ENCODE measurements at regions not wholly inside any gene's neighbourhood (a gene's known extent, or its start where the extent isn't known, plus 50 kb on each side); places are given as distances from the start of the nearest gene placed in this dataset.

DNA sequence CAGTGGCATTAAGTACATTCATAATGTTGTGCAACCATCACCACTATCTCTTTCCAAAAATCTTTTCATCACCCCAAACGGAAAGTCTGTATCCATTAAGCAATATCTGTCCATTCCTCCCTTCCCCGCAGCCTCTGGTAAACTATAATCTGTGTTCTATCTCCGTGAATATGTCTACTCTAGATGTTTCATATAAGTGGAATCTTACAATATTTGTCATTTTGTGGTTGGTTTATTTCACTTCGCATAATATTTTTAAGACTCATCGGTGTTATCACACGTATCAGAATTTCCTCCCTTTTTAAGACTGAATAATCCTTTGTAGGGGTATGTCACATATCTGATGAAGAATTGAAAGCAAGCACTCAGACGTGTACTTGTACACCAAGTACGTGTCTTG, 86.0 kb upstream of the FGFR2 start:
- Histone ChIP-seq H4K20me1 (ENCODE audit: control insufficient read depth, insufficient read depth) (no peaks in the 10 kb centered on the region), H3K4me1 (ENCODE audit: control insufficient read depth, insufficient read depth, low read length) (peaks cover 3% of the 10 kb centered on the region; the same call in 1 of the 2 replicates), H3K27me3 (replicated peaks in 1 of 2; ENCODE audit: control insufficient read depth in 2 of 2, insufficient read depth in 2 of 2, low read length in 1 of 2) (no peaks in the 10 kb centered on the region; a peak in 1 of 4 replicates), H3K36me3 (ENCODE audit: control insufficient read depth in 2 of 2, insufficient read depth in 2 of 2, low read length in 1 of 2) (no peaks in the 10 kb centered on the region), H3K4me3 (no peak overlapping the region), H3K27ac (ENCODE audit: control insufficient read depth, insufficient read depth) (no peak overlapping the region), H3K4me2 (ENCODE audit: control insufficient read depth, insufficient read depth) (no peak overlapping the region), H2AFZ (ENCODE audit: control insufficient read depth, low read depth, low read length) (no peak overlapping the region), H3K9me3 (replicated peaks; ENCODE audit: control insufficient read depth, insufficient read depth, low read length) (no peaks in the 10 kb centered on the region; the same call in 2 of the 3 replicates), H3K9ac (ENCODE audit: control insufficient read depth, insufficient read depth, low read length) (no peak overlapping the region), H3K79me2 (ENCODE audit: control insufficient read depth, insufficient read depth, low read length) (no peaks in the 10 kb centered on the region)
- ChIA-PET CTCF (no interaction called here), RAD21 (ENCODE audit: unreplicated experiment) (no interaction called here), POLR2A (no interaction called here), SMC1A (ENCODE audit: uncharacterized antibody, unreplicated experiment) (interaction anchor here (0.9 kb wide), 1 partner anchor 140 kb away, joined by 3 read pairs; no protein-coding TSS in a partner anchor)
- TF ChIP-seq PRDM15 (CRISPR knock-in tag; IDR thresholded peaks at IDR 0.05) (no peak), RELB (IDR thresholded peaks at IDR 0.05; ENCODE audit: low read depth) (no peak), IKZF1 (conservative IDR thresholded peaks at IDR 0.05) (no peak), ZNF274 (IDR thresholded peaks at IDR 0.05; ENCODE audit: insufficient read depth, insufficient read length) (no peak), TAF1 (IDR thresholded peaks at IDR 0.05; ENCODE audit: borderline replicate concordance, low read depth, low read length) (no peak), ETV6 (conservative IDR thresholded peaks at IDR 0.05 in 1 of 2, IDR thresholded peaks at IDR 0.05 in 1 of 2; ENCODE audit: borderline replicate concordance in 1 of 2, low read depth in 1 of 2) (no peak), SUPT20H (IDR thresholded peaks at IDR 0.05; ENCODE audit: borderline replicate concordance, control insufficient read depth, low read depth, low read length) (no peak), DPF2 (IDR thresholded peaks at IDR 0.05) (no peak), MTA2 (IDR thresholded peaks at IDR 0.05; ENCODE audit: low read depth) (no peak), RCOR1 (conservative IDR thresholded peaks at IDR 0.05; ENCODE audit: low read depth, low read length) (no peak), SMAD1 (IDR thresholded peaks at IDR 0.05; ENCODE audit: low read depth, partially characterized antibody) (no peak), WRNIP1 (IDR thresholded peaks at IDR 0.05; ENCODE audit: borderline replicate concordance, low read depth, low read length) (no peak), SUZ12 (IDR thresholded peaks at IDR 0.05; ENCODE audit: unreplicated experiment) (no peak), CREM (IDR thresholded peaks at IDR 0.05; ENCODE audit: low read depth) (no peak), MEF2A (IDR thresholded peaks at IDR 0.05; ENCODE audit: insufficient read depth, low read depth, low read length) (no peak), PAX8 (IDR thresholded peaks at IDR 0.05) (no peak), FOXM1 (IDR thresholded peaks at IDR 0.05; ENCODE audit: low read depth, low read length) (no peak), CHD2 (IDR thresholded peaks at IDR 0.05; ENCODE audit: borderline replicate concordance, low read depth, low read length) (no peak)
- ATAC-seq (no peak), DNase-seq (ENCODE audit: low read depth, low spot score) (no peak), FAIRE-seq (no peak)
- WGBS (ENCODE audit: insufficient coverage, insufficient replicate concordance, low lambda C conversion rate, missing lambda C conversion rate), result 42% methylated on average over 8 of the region's 8 CpGs
- no TSS peak for BruUV-seq (replicated peaks)
- intact Hi-C loops (cut with micrococcal nuclease; ENCODE audit: unreplicated experiment) (no loop called here), in situ Hi-C loops (cut with MboI) (no loop called here)

Measured in GM12878 (cell line).